ENCODE measurements at regions not wholly inside any gene's neighbourhood (a gene's known extent, or its start where the extent isn't known, plus 50 kb on each side); places are given as distances from the start of the nearest gene placed in this dataset.

- WGBS (ENCODE audit: insufficient coverage) = no CpG with 5 or more reads among the region's 2 CpGs
- Histone ChIP-seq H3K27me3 (ENCODE audit: control insufficient read depth in 2 of 2, insufficient read depth in 2 of 2, low read length in 2 of 2) (no peaks in the 10 kb centered on the region), H2AFZ (ENCODE audit: insufficient read depth, low read depth, low read length, poor library complexity, severe bottlenecking) (no peak overlapping the region), H3K4me2 (replicated peaks; ENCODE audit: extremely low read depth, low read length, poor library complexity, severe bottlenecking) (no peak overlapping the region), H3K79me2 (ENCODE audit: insufficient read depth, low read length) (no peaks in the 10 kb centered on the region), H3K4me3 (replicated peaks in 1 of 3; ENCODE audit: low read depth in 2 of 3, low read length in 3 of 3) (no peak overlapping the region), H3K9ac (ENCODE audit: insufficient read depth, low read length, poor library complexity, severe bottlenecking) (no peak overlapping the region), H4K20me1 (ENCODE audit: insufficient read depth, low read length) (no peaks in the 10 kb centered on the region), H3K9me3 (replicated peaks in 1 of 2; ENCODE audit: control insufficient read depth in 1 of 2, insufficient read depth in 1 of 2, low read length in 2 of 2) (no peaks in the 10 kb centered on the region), H3K36me3 (replicated peaks in 1 of 2; ENCODE audit: control insufficient read depth in 1 of 2, insufficient read depth in 2 of 2, low read length in 2 of 2) (no peaks in the 10 kb centered on the region), H3K27ac (ENCODE audit: low read depth in 1 of 2, low read length in 2 of 2) (no peak overlapping the region), H3K4me1 (ENCODE audit: control insufficient read depth in 1 of 2, insufficient read depth in 2 of 2, low read length in 2 of 2) (no peaks in the 10 kb centered on the region)
- no peaks in the 10 kb centered on the region for H3K4me1 Mint-ChIP-seq
- peaks cover 0 to 2% (median 0%) of the 10 kb centered on the region in 7 donors for H3K9me3 Mint-ChIP-seq
- no peaks in the 10 kb centered on the region for H3K36me3 Mint-ChIP-seq
- no peaks in the 10 kb centered on the region for H3K27me3 Mint-ChIP-seq (ENCODE audit: low read depth in 3 of 3)
- H3K4me3 Mint-ChIP-seq = no peak overlapping the region
- no peak overlapping the region for H3K27ac Mint-ChIP-seq
- TF ChIP-seq CTCF (IDR thresholded peaks at IDR 0.05) = no peak
- intact Hi-C loops (cut with micrococcal nuclease) = no loop called here
- no peak for DNase-seq
Observed at GRCh38 chr14:41277450-41277849, 329.2 kb upstream of the LRFN5 start.

GRCh38 chr14:41257476-41257875 is 349.2 kb upstream of the LRFN5 start:
- Histone ChIP-seq H3K4me1 (ENCODE audit: control insufficient read depth in 1 of 2, insufficient read depth in 2 of 2, low read length in 2 of 2) (no peaks in the 10 kb centered on the region), H3K4me2 (replicated peaks; ENCODE audit: extremely low read depth, low read length, poor library complexity, severe bottlenecking) (no peak overlapping the region), H3K27ac (ENCODE audit: low read depth in 1 of 2, low read length in 2 of 2) (no peak overlapping the region), H3K79me2 (ENCODE audit: insufficient read depth, low read length) (no peaks in the 10 kb centered on the region), H3K4me3 (replicated peaks in 1 of 3; ENCODE audit: low read depth in 2 of 3, low read length in 3 of 3) (no peak overlapping the region), H4K20me1 (ENCODE audit: insufficient read depth, low read length) (no peaks in the 10 kb centered on the region), H3K27me3 (ENCODE audit: control insufficient read depth in 2 of 2, insufficient read depth in 2 of 2, low read length in 2 of 2) (no peaks in the 10 kb centered on the region), H2AFZ (ENCODE audit: insufficient read depth, low read depth, low read length, poor library complexity, severe bottlenecking) (no peak overlapping the region), H3K36me3 (replicated peaks in 1 of 2; ENCODE audit: control insufficient read depth in 1 of 2, insufficient read depth in 2 of 2, low read length in 2 of 2) (no peaks in the 10 kb centered on the region), H3K9me3 (replicated peaks in 1 of 2; ENCODE audit: control insufficient read depth in 1 of 2, insufficient read depth in 1 of 2, low read length in 2 of 2) (peaks cover 5 to 19% of the 10 kb centered on the region in 2 donors), H3K9ac (ENCODE audit: insufficient read depth, low read length, poor library complexity, severe bottlenecking) (no peak overlapping the region)
- Mint-ChIP-seq H3K36me3 (no peaks in the 10 kb centered on the region), H3K27ac (no peak overlapping the region), H3K27me3 (ENCODE audit: low read depth in 3 of 3) (no peaks in the 10 kb centered on the region), H3K4me1 (no peaks in the 10 kb centered on the region), H3K4me3 (no peak overlapping the region), H3K9me3 (peaks cover 2 to 11% (median 4%) of the 10 kb centered on the region in 7 donors)
- no peak for DNase-seq
- no CpG with 5 or more reads among the region's 2 CpGs for WGBS (ENCODE audit: insufficient coverage)
- intact Hi-C loops (cut with micrococcal nuclease) = no loop called here
- no peak for TF ChIP-seq CTCF (IDR thresholded peaks at IDR 0.05)
